H1 (cell line): ENCODE measurements at regions not wholly inside any gene's neighbourhood (a gene's known extent, or its start where the extent isn't known, plus 50 kb on each side); places are given as distances from the start of the nearest gene placed in this dataset.

Experiments used
- CTCF ChIA-PET: fragments of 300-600 bp; sonication (Branson Sonifier 250); formaldehyde crosslinking; loops from one replicate; lab custom pipeline; 2021; ENCODE audit not compliant: partially characterized antibody; lab: Charles Lee
- POLR2A ChIA-PET: fragments of 300-600 bp; sonication (Branson Sonifier 250); formaldehyde crosslinking; loops from one replicate; lab custom pipeline; 2021; ENCODE audit warnings: inconsistent platforms; ENCODE audit not compliant: partially characterized antibody; lab: Charles Lee
- DNase-seq, 2 experiments: peaks; one replicate each; pipeline versions ENCODE4 v3.0.0 to v3.0.0-alpha.2; 2010 to 2022; ENCODE audit warnings: low spot score in 2 of 2, low read depth in 1 of 2, mixed read lengths in 1 of 2
- FAIRE-seq: peaks from 2 replicates; lab custom pipeline; 2011; peaks lifted over from hg19 to GRCh38; lab: Jason Lieb, UNC
- H2AFZ ChIP-seq: 2 replicates; pipeline ENCODE4 v1.8.1; 2012; ENCODE audit warnings: low read length, inconsistent platforms
- H2AK5ac ChIP-seq: 2 replicates; pipeline ENCODE4 v1.6.1; 2013; ENCODE audit warnings: low read depth, low read length
- H2BK120ac ChIP-seq: replicated peaks from 2 replicates; pipeline ENCODE3; 2013; ENCODE audit warnings: low read depth, low read length, inconsistent platforms
- H2BK12ac ChIP-seq: 2 replicates; pipeline ENCODE4 v1.6.1; 2013; ENCODE audit warnings: low read depth, low read length
- H2BK15ac ChIP-seq: 2 replicates; pipeline ENCODE4 v1.6.1; 2013; ENCODE audit warnings: low read length
- H2BK20ac ChIP-seq: 2 replicates; pipeline ENCODE4 v1.6.1; 2013; ENCODE audit warnings: low read length
- H2BK5ac ChIP-seq: 2 replicates; pipeline ENCODE4 v1.6.1; 2013; ENCODE audit warnings: low read depth, low read length
- H3K14ac ChIP-seq: 2 replicates; pipeline ENCODE4 v1.6.1; 2013; ENCODE audit warnings: inconsistent platforms; ENCODE audit not compliant: insufficient read length
- H3K18ac ChIP-seq: 2 replicates; pipeline ENCODE4 v1.6.1; 2013; ENCODE audit warnings: low read length; ENCODE audit errors: extremely low read depth
- H3K23ac ChIP-seq: 2 replicates; pipeline ENCODE4 v1.6.1; 2013; ENCODE audit warnings: inconsistent platforms; ENCODE audit not compliant: insufficient read length
- H3K23me2 ChIP-seq: 2 replicates; pipeline ENCODE4 v1.6.1; 2013; ENCODE audit warnings: low read depth, low read length
- H3K27ac ChIP-seq: 2 replicates; pipeline ENCODE4 v1.6.1; 2011; ENCODE audit warnings: low read depth, low read length, inconsistent platforms
- H3K27me3 ChIP-seq, 4 experiments: replicated peaks in 1 of 4; 1 replicate in 1 of 4; 2 replicates in 3 of 4; pipeline versions ENCODE4 v1.6.1 to v1.8.1; 2011 to 2013; ENCODE audit warnings: low read length in 3 of 4, mild to moderate bottlenecking in 3 of 4, inconsistent platforms in 2 of 4, mixed read lengths in 2 of 4, moderate library complexity in 1 of 4; ENCODE audit not compliant: control insufficient read depth in 3 of 4, insufficient read depth in 3 of 4; ENCODE audit errors: extremely low read depth in 1 of 4
- H3K36me3 ChIP-seq, 4 experiments: 2 replicates each; pipeline versions ENCODE4 v1.6.1 to v1.8.1; 2011 to 2013; ENCODE audit warnings: mild to moderate bottlenecking in 4 of 4, low read length in 3 of 4, moderate library complexity in 2 of 4, control low read depth in 1 of 4, inconsistent platforms in 1 of 4; ENCODE audit not compliant: insufficient read depth in 4 of 4, control insufficient read depth in 2 of 4
- H3K4ac ChIP-seq: replicated peaks from 2 replicates; pipeline ENCODE3; 2013; ENCODE audit warnings: low read length, low read depth, mixed read lengths, inconsistent platforms; ENCODE audit not compliant: insufficient read length
- H3K4me1 ChIP-seq, 4 experiments: replicated peaks in 1 of 4; 1 replicate in 1 of 4; 2 replicates in 3 of 4; pipeline versions ENCODE4 v1.6.1 to v1.8.1; 2011 to 2013; ENCODE audit warnings: low read length in 3 of 4, inconsistent platforms in 2 of 4, mixed read lengths in 1 of 4; ENCODE audit not compliant: insufficient read depth in 4 of 4, control insufficient read depth in 3 of 4
- H3K4me2 ChIP-seq, 2 experiments: 2 replicates each; pipeline versions ENCODE4 v1.6.1 to v1.8.1; 2011 to 2013; ENCODE audit warnings: low read depth in 2 of 2, low read length in 2 of 2, control low read depth in 1 of 2, inconsistent platforms in 1 of 2, mild to moderate bottlenecking in 1 of 2; ENCODE audit not compliant: insufficient read depth in 1 of 2
- H3K4me3 ChIP-seq, 4 experiments: fragments of 200-600, 300-600 bp in 1 of 4; sonication (generic), shearing (Covaris generic), sonication (Bioruptor Twin) in 1 of 4; 2 replicates each; pipeline versions ENCODE4 v1.5.1 to v1.8.1; 2011 to 2016; ENCODE audit warnings: low read length in 4 of 4, low read depth in 3 of 4, control low read depth in 2 of 4, inconsistent platforms in 2 of 4, mild to moderate bottlenecking in 2 of 4, mixed read lengths in 1 of 4, moderate library complexity in 1 of 4; ENCODE audit not compliant: insufficient read depth in 2 of 4; ENCODE audit errors: extremely low read depth in 1 of 4
- H3K56ac ChIP-seq: replicated peaks from 2 replicates; pipeline ENCODE3; 2013; ENCODE audit warnings: low read depth, mild to moderate bottlenecking, mixed read lengths, low read length, inconsistent platforms; ENCODE audit not compliant: insufficient read length
- H3K79me1 ChIP-seq: 2 replicates; pipeline ENCODE4 v1.6.1; 2013; ENCODE audit warnings: low read depth, low read length, control low read depth
- H3K79me2 ChIP-seq, 2 experiments: 2 replicates each; pipeline versions ENCODE4 v1.6.1 to v1.8.1; 2012 to 2013; ENCODE audit warnings: low read length in 2 of 2, mild to moderate bottlenecking in 2 of 2, inconsistent platforms in 1 of 2; ENCODE audit not compliant: insufficient read depth in 2 of 2, control insufficient read depth in 1 of 2
- H3K9ac ChIP-seq, 4 experiments: replicated peaks in 1 of 4; 1 replicate in 1 of 4; 2 replicates in 3 of 4; pipeline versions ENCODE4 v1.6.1 to v1.8.1; 2011 to 2013; ENCODE audit warnings: low read depth in 3 of 4, low read length in 3 of 4, control low read depth in 2 of 4, mild to moderate bottlenecking in 2 of 4, moderate library complexity in 2 of 4, inconsistent platforms in 1 of 4; ENCODE audit errors: extremely low read depth in 1 of 4
- H3K9me3 ChIP-seq, 2 experiments: 2 replicates each; pipeline versions ENCODE4 v1.6.1 to v1.8.1; 2012 to 2013; ENCODE audit warnings: mild to moderate bottlenecking in 2 of 2, moderate library complexity in 2 of 2, control low read depth in 1 of 2, inconsistent platforms in 1 of 2, low read depth in 1 of 2, low read length in 1 of 2, mixed read lengths in 1 of 2; ENCODE audit not compliant: insufficient read depth in 2 of 2
- H4K20me1 ChIP-seq, 2 experiments: replicated peaks in 1 of 2; 2 replicates each; pipeline versions ENCODE3 to v1.8.1; 2011 to 2013; ENCODE audit warnings: inconsistent platforms in 2 of 2, low read length in 2 of 2, mild to moderate bottlenecking in 1 of 2; ENCODE audit not compliant: insufficient read depth in 2 of 2, control insufficient read depth in 1 of 2
- H4K5ac ChIP-seq: 2 replicates; pipeline ENCODE4 v1.6.1; 2013; ENCODE audit warnings: low read length, low read depth, mixed read lengths, inconsistent platforms; ENCODE audit not compliant: insufficient read length
- H4K8ac ChIP-seq: 2 replicates; pipeline ENCODE4 v1.8.0; 2013; ENCODE audit warnings: mild to moderate bottlenecking, moderate library complexity, low read length, inconsistent platforms; ENCODE audit not compliant: insufficient read depth; ENCODE audit errors: extremely low read depth
- H4K91ac ChIP-seq: replicated peaks from 2 replicates; pipeline ENCODE3; 2013; ENCODE audit warnings: low read length, mixed read lengths, inconsistent platforms; ENCODE audit not compliant: insufficient read length
- ATF2 ChIP-seq: IDR thresholded peaks from 2 replicates; pipeline ENCODE4 v1.6.1; 2012; ENCODE audit warnings: low read length, inconsistent platforms
- CBX5 ChIP-seq: fragments of 300-800, 300-1000 bp; sonication (generic); IDR thresholded peaks from 2 replicates; pipeline ENCODE4 v1.7.1; 2016; ENCODE audit warnings: antibody characterized with exemption, low read length, low read depth
- CREB1 ChIP-seq: IDR thresholded peaks from 2 replicates; pipeline ENCODE4 v1.6.1; 2012; ENCODE audit warnings: inconsistent platforms
- KDM4A ChIP-seq: IDR thresholded peaks from one replicate; pipeline ENCODE4 v1.7.1; 2012; ENCODE audit warnings: low read depth, mild to moderate bottlenecking, moderate library complexity, low read length, inconsistent platforms; ENCODE audit not compliant: severe bottlenecking
- NRF1 ChIP-seq: IDR thresholded peaks from 2 replicates; pipeline ENCODE4 v1.6.1; 2011; ENCODE audit warnings: mild to moderate bottlenecking, low read depth, low read length, improper control_type of control experiment
- POLR2A ChIP-seq, 2 experiments: IDR thresholded peaks; 1 replicate in 1 of 2; 2 replicates in 1 of 2; pipeline ENCODE4 v1.6.1; 2011; ENCODE audit warnings: low read depth in 2 of 2, low read length in 2 of 2, mild to moderate bottlenecking in 2 of 2; ENCODE audit errors: control extremely low read depth in 1 of 2
- RBBP5 ChIP-seq: IDR thresholded peaks from 2 replicates; pipeline ENCODE4 v1.7.1; 2012; ENCODE audit warnings: low read depth, mild to moderate bottlenecking, inconsistent platforms, low read length, moderate library complexity, borderline replicate concordance
- SRF ChIP-seq: IDR thresholded peaks from 2 replicates; pipeline ENCODE4 v1.6.1; 2011; ENCODE audit warnings: mild to moderate bottlenecking, low read depth, low read length, moderate library complexity
- TAF1 ChIP-seq: IDR thresholded peaks from 2 replicates; pipeline ENCODE4 v1.6.1; 2011; ENCODE audit warnings: mild to moderate bottlenecking, low read depth, low read length
- TBP ChIP-seq: IDR thresholded peaks from 2 replicates; pipeline ENCODE4 v1.6.1; 2011; ENCODE audit warnings: low read depth, low read length, improper control_type of control experiment
- TEAD4 ChIP-seq: IDR thresholded peaks from 2 replicates; pipeline ENCODE4 v1.6.1; 2012; ENCODE audit warnings: low read depth, low read length, inconsistent platforms, mixed read lengths
- USF2 ChIP-seq: IDR thresholded peaks from 2 replicates; pipeline ENCODE4 v1.6.1; 2011; ENCODE audit warnings: low read length, improper control_type of control experiment
- WGBS, 2 experiments: shearing (Covaris generic) in 1 of 2; methylation state at CpG; one replicate each; pipeline versions ENCODE4 v1.1.6 to v1.1.7; 2013 to 2015; ENCODE audit warnings: low lambda C conversion rate in 2 of 2, mixed read lengths in 2 of 2, inconsistent platforms in 1 of 2, low coverage in 1 of 2, missing lambda C conversion rate in 1 of 2; ENCODE audit not compliant: insufficient replicate concordance in 2 of 2, insufficient coverage in 1 of 2, insufficient read length in 1 of 2; ENCODE audit errors: extremely low coverage in 1 of 2, missing lambda C conversion rate in 1 of 2; 5-methylcytosine and 5-hydroxymethylcytosine counted together

GRCh38 chr9:1729631-1730030 lies 285.5 kb upstream of the SMARCA2 start:
- H3K9me3 ChIP-seq = no peaks in the 10 kb centered on the region
- no peaks in the 10 kb centered on the region for H3K36me3 ChIP-seq
- H3K27ac ChIP-seq = no peak overlapping the region
- no peak overlapping the region for H3K4me2 ChIP-seq
- H4K8ac ChIP-seq = no peak overlapping the region
- H3K23me2 ChIP-seq = no peaks in the 10 kb centered on the region
- H3K14ac ChIP-seq = no peak overlapping the region
- H3K4me1 ChIP-seq = peaks cover 0 to 4% (median 1%) of the 10 kb centered on the region in 4 experiments; a peak in 3 of 7 replicates
- no peak overlapping the region for H3K18ac ChIP-seq
- H2BK120ac ChIP-seq = no peak overlapping the region
- H2BK5ac ChIP-seq = no peak overlapping the region
- H3K79me2 ChIP-seq = no peaks in the 10 kb centered on the region
- H3K56ac ChIP-seq = no peak overlapping the region
- H2AK5ac ChIP-seq = no peak overlapping the region
- no peaks in the 10 kb centered on the region for H4K20me1 ChIP-seq
- no peak overlapping the region for H2BK20ac ChIP-seq
- H2AFZ ChIP-seq = no peak overlapping the region
- no peak for DNase-seq
- H3K4ac ChIP-seq = no peak overlapping the region
- POLR2A ChIA-PET = no interaction called here
- H4K91ac ChIP-seq = no peak overlapping the region
- no peak overlapping the region for H2BK15ac ChIP-seq
- no peak overlapping the region for H3K4me3 ChIP-seq
- no peak overlapping the region for H2BK12ac ChIP-seq
- no peak for FAIRE-seq
- CTCF ChIA-PET = interaction anchor here (1.1 to 3.1 kb wide), 6 partner anchors 9 to 213 kb away, joined by 3 to 53 read pairs (median 4); no protein-coding TSS in a partner anchor
- no peaks in the 10 kb centered on the region for H3K79me1 ChIP-seq
- H3K27me3 ChIP-seq = no peaks in the 10 kb centered on the region
- H3K9ac ChIP-seq = no peak overlapping the region
- no peak overlapping the region for H3K23ac ChIP-seq
- H4K5ac ChIP-seq = no peak overlapping the region
- TF ChIP-seq TBP = no peak
- TF ChIP-seq KDM4A = no peak
- TF ChIP-seq USF2 = no peak
- no peak for TF ChIP-seq POLR2A (IDR thresholded peaks at IDR 0.05; ENCODE audit: control extremely low read depth in 1 of 2, low read depth in 2 of 2, low read length in 2 of 2)
- no peak for TF ChIP-seq ATF2
- no peak for TF ChIP-seq TAF1
- no peak for TF ChIP-seq CREB1
- TF ChIP-seq SRF = no peak
- TF ChIP-seq TEAD4 = no peak
- TF ChIP-seq NRF1 = no peak
- no peak for TF ChIP-seq RBBP5
- no peak for TF ChIP-seq CBX5
- WGBS, 2 experiments = 69% methylated on average over 4 of the region's 4 CpGs; no CpG with 5 or more reads in 1 of the 2 experiments
